OCI-LY1 (cell line): ENCODE measurements at regions not wholly inside any gene's neighbourhood (a gene's known extent, or its start where the extent isn't known, plus 50 kb on each side); places are given as distances from the start of the nearest gene placed in this dataset.
"Not testable (repeated sequence)": the region's sequence is repeated elsewhere in the genome, so short reads cannot be mapped to it uniquely, and the experiment has no call there.

ENCODE experiments used
- H2AFZ ChIP-seq: fragments of 200-600 bp; sonication (generic), shearing (Covaris generic); 2 replicates; pipeline ENCODE4 v1.6.0; 2014; ENCODE audit warnings: antibody characterized with exemption, mild to moderate bottlenecking, low read length
- H3F3A ChIP-seq: fragments of 200-600 bp; sonication (generic), shearing (Covaris generic); 2 replicates; pipeline ENCODE4 v1.6.0; 2014; ENCODE audit warnings: mild to moderate bottlenecking, antibody characterized with exemption, low read length, moderate library complexity; ENCODE audit not compliant: insufficient read depth
- H3K27ac ChIP-seq: fragments of 200-600 bp; sonication (generic); 2 replicates; pipeline ENCODE4 v1.5.1; 2014; ENCODE audit warnings: low read length, mixed run types, mild to moderate bottlenecking, low read depth; ENCODE audit not compliant: poor library complexity, severe bottlenecking
- H3K27me3 ChIP-seq: fragments of 200-600 bp; sonication (generic); 2 replicates; pipeline ENCODE4 v1.6.0; 2014; ENCODE audit warnings: antibody characterized with exemption, mild to moderate bottlenecking, low read length, moderate library complexity; ENCODE audit not compliant: insufficient read depth
- H3K36me3 ChIP-seq: fragments of 200-600 bp; sonication (generic); 2 replicates; pipeline ENCODE4 v1.6.1; 2014; ENCODE audit warnings: mild to moderate bottlenecking, antibody characterized with exemption, low read length, moderate library complexity, mixed read lengths; ENCODE audit not compliant: insufficient read depth
- H3K4me1 ChIP-seq: fragments of 200-600 bp; sonication (generic); 2 replicates; pipeline ENCODE4 v1.5.1; 2014; ENCODE audit warnings: mild to moderate bottlenecking, low read length, moderate library complexity; ENCODE audit not compliant: insufficient read depth, severe bottlenecking
- H3K4me2 ChIP-seq: fragments of 200-600 bp; sonication (generic), shearing (Covaris generic); 2 replicates; pipeline ENCODE4 v1.6.1; 2014; ENCODE audit warnings: low read length
- H3K4me3 ChIP-seq: fragments of 200-600 bp; sonication (generic); 2 replicates; pipeline ENCODE4 v1.5.1; 2014; ENCODE audit warnings: low read length, low read depth, mild to moderate bottlenecking, mixed read lengths; ENCODE audit not compliant: poor library complexity, severe bottlenecking
- H3K79me2 ChIP-seq: fragments of 200-600 bp; shearing (Covaris generic); 2 replicates; pipeline ENCODE4 v1.6.1; 2016; ENCODE audit warnings: mixed run types, low read length, mixed read lengths; ENCODE audit not compliant: insufficient read depth
- H3K9ac ChIP-seq: fragments of 200-600 bp; sonication (generic), shearing (Covaris generic); 2 replicates; pipeline ENCODE4 v1.6.1; 2014; ENCODE audit warnings: mild to moderate bottlenecking, low read length, mixed read lengths
- H3K9me2 ChIP-seq: fragments of 200-600 bp; sonication (generic), shearing (Covaris generic); 2 replicates; pipeline ENCODE4 v1.6.1; 2014; ENCODE audit warnings: low read depth, mild to moderate bottlenecking, low read length, mixed read lengths
- H3K9me3 ChIP-seq: fragments of 200-600 bp; shearing (Covaris generic); 2 replicates; pipeline ENCODE4 v1.6.1; 2014; ENCODE audit warnings: low read length, mixed read lengths
- H4K20me1 ChIP-seq: fragments of 200-600 bp; sonication (generic), shearing (Covaris generic); 2 replicates; pipeline ENCODE4 v1.6.0; 2016; ENCODE audit warnings: mild to moderate bottlenecking, low read length; ENCODE audit not compliant: insufficient read depth
- EZH2 ChIP-seq: fragments of 200-600 bp; sonication (generic), shearing (Covaris generic); IDR thresholded peaks from 2 replicates; pipeline ENCODE4 v1.8.0; 2017; ENCODE audit warnings: borderline replicate concordance, mixed run types, mild to moderate bottlenecking, antibody characterized with exemption, low read length, moderate library complexity, mixed read lengths
- TF ChIP-seq, protein P1 (sequence below): fragments of 200-600 bp; sonication (generic), shearing (Covaris generic); IDR thresholded peaks from 2 replicates; pipeline ENCODE4 v1.5.1; 2017; ENCODE audit warnings: mild to moderate bottlenecking, antibody characterized with exemption, low read length, moderate library complexity, mixed read lengths

DNA sequence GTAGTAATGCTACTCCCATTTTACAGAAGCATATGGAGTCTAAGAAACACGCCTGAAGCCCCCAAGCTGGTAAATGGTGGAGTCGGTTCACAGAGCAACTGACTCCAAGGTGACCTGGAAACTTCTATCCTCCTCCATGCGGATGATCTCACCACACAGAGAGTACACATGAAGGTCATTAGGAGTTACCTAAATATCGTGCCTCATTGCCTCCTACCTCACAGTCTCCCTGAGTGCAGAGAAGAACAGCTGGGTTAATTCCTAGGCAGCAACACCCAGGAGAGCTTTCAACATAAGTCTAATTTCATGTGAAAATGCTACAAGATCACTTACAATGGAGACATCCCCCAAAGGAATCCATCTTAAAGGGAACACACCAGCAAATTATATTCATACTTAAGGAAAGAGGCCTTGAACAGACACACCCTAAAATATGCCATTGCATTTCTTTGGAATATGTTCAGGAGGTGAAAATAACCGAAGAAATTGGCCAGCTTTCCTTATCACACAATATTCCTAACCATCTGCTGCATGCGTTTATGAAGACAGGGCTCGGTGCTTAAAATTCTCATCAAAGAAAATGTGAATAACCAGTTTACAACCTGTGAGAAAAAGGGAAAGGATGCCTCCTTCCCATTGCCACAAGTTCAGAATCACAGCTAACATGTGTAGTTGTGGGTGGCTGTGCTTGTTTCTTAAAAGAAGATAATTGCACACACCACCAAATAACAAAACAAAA, 203.6 kb upstream of the NBEA start:
- no peak overlapping the region for H3K9ac ChIP-seq
- no peaks in the 10 kb centered on the region for H3K27me3 ChIP-seq
- H3K4me3 ChIP-seq: no peak overlapping the region
- no peaks in the 10 kb centered on the region for H3F3A ChIP-seq
- no peak overlapping the region for H2AFZ ChIP-seq
- H3K79me2 ChIP-seq: no peaks in the 10 kb centered on the region
- no peak for TF ChIP-seq EZH2
- TF ChIP-seq, protein P1, sequence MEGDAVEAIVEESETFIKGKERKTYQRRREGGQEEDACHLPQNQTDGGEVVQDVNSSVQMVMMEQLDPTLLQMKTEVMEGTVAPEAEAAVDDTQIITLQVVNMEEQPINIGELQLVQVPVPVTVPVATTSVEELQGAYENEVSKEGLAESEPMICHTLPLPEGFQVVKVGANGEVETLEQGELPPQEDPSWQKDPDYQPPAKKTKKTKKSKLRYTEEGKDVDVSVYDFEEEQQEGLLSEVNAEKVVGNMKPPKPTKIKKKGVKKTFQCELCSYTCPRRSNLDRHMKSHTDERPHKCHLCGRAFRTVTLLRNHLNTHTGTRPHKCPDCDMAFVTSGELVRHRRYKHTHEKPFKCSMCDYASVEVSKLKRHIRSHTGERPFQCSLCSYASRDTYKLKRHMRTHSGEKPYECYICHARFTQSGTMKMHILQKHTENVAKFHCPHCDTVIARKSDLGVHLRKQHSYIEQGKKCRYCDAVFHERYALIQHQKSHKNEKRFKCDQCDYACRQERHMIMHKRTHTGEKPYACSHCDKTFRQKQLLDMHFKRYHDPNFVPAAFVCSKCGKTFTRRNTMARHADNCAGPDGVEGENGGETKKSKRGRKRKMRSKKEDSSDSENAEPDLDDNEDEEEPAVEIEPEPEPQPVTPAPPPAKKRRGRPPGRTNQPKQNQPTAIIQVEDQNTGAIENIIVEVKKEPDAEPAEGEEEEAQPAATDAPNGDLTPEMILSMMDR: no peak
- H4K20me1 ChIP-seq: no peaks in the 10 kb centered on the region
- H3K4me1 ChIP-seq: no peaks in the 10 kb centered on the region
- no peaks in the 10 kb centered on the region for H3K9me3 ChIP-seq
- H3K36me3 ChIP-seq: no peaks in the 10 kb centered on the region
- H3K27ac ChIP-seq: no peak overlapping the region
- H3K9me2 ChIP-seq: no peaks in the 10 kb centered on the region
- no peak overlapping the region for H3K4me2 ChIP-seq

DNA sequence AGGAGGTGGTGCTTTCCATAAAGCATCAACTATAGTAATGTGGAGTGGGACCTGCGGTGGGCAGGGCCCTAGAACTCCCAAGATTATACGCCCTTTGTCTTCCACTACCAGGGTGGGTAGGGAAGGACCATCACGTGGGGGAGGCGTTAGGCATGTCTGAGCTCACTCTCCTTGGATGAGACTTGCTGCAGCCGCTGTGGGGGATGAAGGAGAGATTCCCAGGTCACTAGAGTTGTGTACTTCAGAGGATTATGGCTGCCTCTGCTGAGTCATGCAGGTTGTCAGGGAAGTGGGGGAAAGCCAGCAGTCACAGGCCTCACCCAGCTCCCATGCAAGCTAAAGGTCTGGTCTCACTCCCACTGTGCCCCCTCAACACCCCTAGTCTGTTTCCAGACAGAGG, 195.0 kb upstream of the NBEA start:
- not testable (repeated sequence) for H3K79me2 ChIP-seq, H3K27me3 ChIP-seq, H3K4me2 ChIP-seq, H3F3A ChIP-seq, H3K4me3 ChIP-seq, H3K9me3 ChIP-seq, H3K9me2 ChIP-seq, H3K9ac ChIP-seq, H2AFZ ChIP-seq, H3K4me1 ChIP-seq, H3K27ac ChIP-seq, H3K36me3 ChIP-seq, H4K20me1 ChIP-seq

DNA sequence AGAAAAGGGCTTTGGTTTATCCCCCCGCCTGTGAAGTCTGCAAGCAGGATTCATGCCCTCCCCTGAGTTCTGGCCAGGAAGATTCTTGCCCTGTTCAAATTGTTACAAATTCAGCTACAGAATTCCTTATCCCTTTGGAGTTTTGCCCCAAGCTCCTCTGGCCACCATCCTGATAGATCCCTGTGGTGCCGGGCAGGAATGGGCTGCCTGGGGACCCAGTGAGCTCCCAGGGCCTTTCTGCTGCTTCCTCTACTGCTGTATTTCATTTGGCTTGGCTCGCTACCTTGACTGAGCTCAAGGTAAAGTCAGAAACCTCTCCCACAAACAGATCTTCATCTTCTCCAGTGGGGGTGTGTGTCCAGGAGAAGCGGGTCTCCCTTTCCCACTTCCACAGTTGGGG, 194.6 kb upstream of the NBEA start:
- TF ChIP-seq, protein P1: no peak
- TF ChIP-seq EZH2: no peak
- Histone ChIP-seq H4K20me1 (no peaks in the 10 kb centered on the region), H3F3A (no peaks in the 10 kb centered on the region), H3K4me2 (no peak overlapping the region), H3K9me3 (no peaks in the 10 kb centered on the region), H3K9me2 (no peaks in the 10 kb centered on the region), H3K4me1 (no peaks in the 10 kb centered on the region), H3K79me2 (no peaks in the 10 kb centered on the region), H3K27me3 (no peaks in the 10 kb centered on the region), H3K9ac (no peak overlapping the region), H3K27ac (no peak overlapping the region), H3K4me3 (no peak overlapping the region), H3K36me3 (no peaks in the 10 kb centered on the region), H2AFZ (no peak overlapping the region)

DNA sequence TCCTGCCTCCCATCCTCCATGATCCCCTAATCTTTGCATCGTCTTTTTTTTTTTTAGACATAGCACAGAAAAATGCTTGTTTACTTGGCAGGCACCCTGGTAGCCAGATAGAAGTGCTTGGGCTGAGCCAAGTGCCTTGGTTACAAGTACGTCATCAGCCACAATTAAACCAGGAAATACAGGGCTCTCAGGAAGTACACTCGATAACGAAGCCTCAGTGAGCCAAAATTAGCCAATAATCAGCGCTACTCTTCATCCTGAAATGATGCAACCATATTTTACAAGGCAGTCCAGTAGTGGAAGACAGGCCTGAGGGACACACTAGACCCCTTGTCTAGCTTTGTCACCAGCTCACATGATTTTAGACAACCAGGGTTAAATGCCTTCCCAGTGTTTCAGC, 194.0 kb upstream of the NBEA start:
- TF ChIP-seq, protein P1: no peak
- TF ChIP-seq EZH2: no peak
- Histone ChIP-seq H3K9me2 (no peaks in the 10 kb centered on the region), H3K36me3 (no peaks in the 10 kb centered on the region), H3K4me2 (no peak overlapping the region), H2AFZ (no peak overlapping the region), H3K4me1 (no peaks in the 10 kb centered on the region), H3K4me3 (no peak overlapping the region), H3K79me2 (no peaks in the 10 kb centered on the region), H3F3A (no peaks in the 10 kb centered on the region), H3K9me3 (no peaks in the 10 kb centered on the region), H3K27ac (no peak overlapping the region), H3K9ac (no peak overlapping the region), H3K27me3 (no peaks in the 10 kb centered on the region), H4K20me1 (no peaks in the 10 kb centered on the region)
